ENCODE measurements at regions not wholly inside any gene's neighbourhood (a gene's known extent, or its start where the extent isn't known, plus 50 kb on each side); places are given as distances from the start of the nearest gene placed in this dataset.
"Not testable (repeated sequence)": the region's sequence is repeated elsewhere in the genome, so short reads cannot be mapped to it uniquely, and the experiment has no call there.

GRCh38 chr3:190188197-190188596, 67.5 kb upstream of the P3H2 start:
- DNase-seq = no peak

GRCh38 chr3:190183121-190183520, 62.4 kb upstream of the P3H2 start:
- DNase-seq = peak; percentile 70

DNA sequence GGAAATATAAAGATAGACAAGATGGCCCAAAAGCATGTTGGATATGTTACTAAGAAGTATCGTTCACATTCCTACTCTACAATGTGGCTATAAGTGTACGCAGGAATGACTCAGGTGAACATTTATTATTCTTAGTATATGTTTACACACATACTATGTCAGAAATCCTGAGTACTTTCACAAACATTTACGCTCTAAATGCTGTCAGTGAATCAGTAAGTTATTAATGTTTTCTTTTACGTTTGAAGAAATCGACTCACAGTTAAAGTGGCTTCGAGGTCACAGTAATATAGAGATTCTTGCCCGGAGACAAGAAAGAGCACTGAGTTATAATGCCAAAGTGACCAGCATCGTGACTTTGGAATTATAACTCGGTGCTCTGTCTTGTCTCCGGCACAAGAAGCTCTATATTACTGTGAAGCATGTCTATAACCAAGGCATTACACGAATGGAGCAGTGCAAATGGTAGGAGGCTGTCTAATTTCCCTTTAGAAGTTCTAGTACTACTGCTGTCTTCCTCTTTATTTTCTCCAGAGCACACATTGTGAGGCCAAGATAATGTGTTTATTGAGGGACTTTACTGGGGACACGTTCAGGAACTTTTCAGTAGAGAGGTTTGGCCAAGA, 61.8 kb upstream of the P3H2 start:
- peak; percentile 63 for DNase-seq

DNA sequence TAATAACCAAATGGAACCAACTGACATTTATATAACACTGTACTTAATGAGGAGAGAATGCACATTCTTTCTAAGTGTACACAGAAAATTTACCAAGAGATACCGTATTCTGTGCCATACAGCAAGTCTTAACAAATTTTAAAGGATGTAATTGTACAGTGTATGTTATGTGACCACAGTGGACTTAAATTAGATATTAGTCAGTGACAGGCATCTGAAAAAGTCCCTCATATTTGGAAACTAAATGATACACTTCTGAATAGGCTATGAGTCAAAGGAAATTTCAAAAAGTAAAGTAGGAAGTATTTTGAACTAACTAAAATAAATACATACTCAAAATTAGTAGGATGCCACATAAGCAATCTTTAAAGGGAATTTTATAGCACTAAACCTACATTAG, 59.6 kb upstream of the P3H2 start:
- no peak for DNase-seq

DNA sequence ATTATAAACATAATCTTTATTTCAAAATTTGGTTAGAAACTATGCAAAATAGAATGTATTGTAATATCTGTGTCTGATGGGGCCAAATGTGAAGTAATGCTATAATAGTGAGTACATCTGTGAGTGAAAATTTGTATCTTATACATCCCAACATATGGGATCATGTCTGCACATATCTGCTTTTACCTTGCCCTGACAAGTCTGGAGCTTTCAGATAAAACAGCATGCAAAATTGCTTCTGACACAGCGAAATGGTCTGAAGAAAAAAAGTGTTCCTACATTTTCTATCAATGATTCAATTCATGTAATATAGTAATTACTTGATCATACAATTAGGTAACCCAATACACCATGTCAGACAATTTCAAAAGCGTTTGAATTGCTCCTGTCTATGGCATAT, 58.1 kb upstream of the P3H2 start:
- no peak for DNase-seq

GRCh38 chr3:190176933-190177525, 56.3 kb upstream of the P3H2 start:
- DNase-seq = not testable (repeated sequence)

- not testable (repeated sequence) for DNase-seq
Measured at GRCh38 chr3:190176106-190176505, 55.4 kb upstream of the P3H2 start.

DNA sequence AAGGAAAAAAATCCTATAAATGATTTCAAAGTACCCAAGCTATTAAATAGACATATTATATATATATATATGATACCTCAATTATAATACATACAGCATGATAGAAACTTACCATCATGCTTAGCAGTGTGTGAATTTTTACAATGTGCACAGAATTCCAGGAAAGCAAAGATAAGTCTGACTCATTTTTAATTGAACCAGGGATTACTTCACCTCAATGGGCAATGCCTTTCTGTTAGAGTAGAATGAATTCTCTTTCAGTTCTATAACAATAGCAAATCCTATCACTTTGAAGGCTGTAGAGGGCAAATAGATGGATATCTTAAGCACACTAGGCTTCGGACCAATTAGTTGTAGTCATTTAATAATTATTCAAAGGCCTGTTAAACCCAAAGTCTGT, 54.8 kb upstream of the P3H2 start:
- no peak for DNase-seq

- no peak for DNase-seq
Measured at GRCh38 chr3:190174471-190174870, 53.8 kb upstream of the P3H2 start.

DNA sequence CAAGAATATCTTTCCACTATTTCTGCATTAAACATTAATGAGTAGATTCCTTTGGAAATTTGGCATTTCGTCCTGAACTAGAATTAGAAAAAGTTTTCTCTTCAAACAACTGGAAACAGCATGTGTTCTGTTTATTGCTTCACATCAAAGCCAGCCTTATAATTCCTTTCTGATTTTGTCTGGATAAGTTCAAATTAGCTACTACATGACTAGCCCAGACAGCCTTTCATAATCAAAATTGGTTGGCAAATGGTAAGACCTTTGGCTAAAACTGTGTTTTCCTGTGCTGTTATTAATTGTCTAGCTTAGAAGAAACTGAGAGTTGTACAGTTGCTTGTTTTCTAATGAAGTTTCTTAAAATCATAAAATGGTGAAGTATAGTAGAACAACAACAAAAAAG, 52.7 kb upstream of the P3H2 start:
- DNase-seq = no peak

DNA sequence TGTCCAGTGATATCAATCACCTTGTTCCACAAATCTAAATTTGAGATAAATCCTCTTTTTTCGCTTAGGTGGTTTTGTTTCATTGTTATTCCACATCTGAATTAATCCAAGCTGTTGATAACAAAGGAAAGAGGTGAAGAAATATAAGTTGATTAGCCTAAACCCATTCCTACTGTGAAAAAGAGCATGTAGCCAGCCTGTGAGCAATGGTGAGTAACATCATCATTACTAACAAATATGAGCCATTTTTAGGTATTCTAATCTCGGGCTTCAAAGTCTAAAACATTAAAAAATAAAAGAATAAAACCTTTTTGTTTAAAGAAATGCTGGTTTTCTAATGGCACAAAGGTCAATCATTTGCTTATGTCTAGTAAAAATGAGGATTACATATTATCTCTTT, 52.1 kb upstream of the P3H2 start:
- no peak for DNase-seq
